ENCODE measurements at regions not wholly inside any gene's neighbourhood (a gene's known extent, or its start where the extent isn't known, plus 50 kb on each side); places are given as distances from the start of the nearest gene placed in this dataset.

DNA sequence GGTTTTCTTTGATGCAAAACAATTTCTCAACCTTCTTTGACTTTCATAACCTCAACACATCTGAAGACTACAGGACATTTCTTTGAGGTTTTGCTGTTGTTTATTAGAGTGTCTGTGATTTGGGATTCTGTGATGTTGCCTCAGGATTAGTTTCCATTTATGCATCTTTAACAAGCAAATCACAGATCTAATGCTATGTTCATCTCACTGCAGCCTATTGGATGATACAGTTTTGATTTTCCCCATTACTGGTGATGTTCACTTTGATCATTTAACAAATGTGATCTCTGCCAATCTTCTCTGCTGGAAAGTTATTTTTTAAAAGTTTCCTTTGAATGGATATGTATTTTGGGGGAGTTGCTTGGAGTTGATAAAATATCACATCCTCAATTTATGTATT is 624.9 kb upstream of the HS3ST1 start:
- Histone ChIP-seq H3K4me3 (ENCODE audit: low read depth, low read length) (no peak overlapping the region), H3K9me3 (ENCODE audit: control insufficient read depth, low read length) (no peaks in the 10 kb centered on the region), H3K79me2 (no peaks in the 10 kb centered on the region), H3K27ac (no peak overlapping the region), H3K27me3 (ENCODE audit: control insufficient read depth, insufficient read depth, low read length) (no peaks in the 10 kb centered on the region), H3K9ac (no peak overlapping the region), H3K36me3 (ENCODE audit: control insufficient read depth, insufficient read depth, low read length) (no peaks in the 10 kb centered on the region), H3K4me2 (ENCODE audit: low read length) (no peak overlapping the region), H3K4me1 (no peaks in the 10 kb centered on the region), H2AFZ (no peak overlapping the region)
- TF ChIP-seq, protein P1, sequence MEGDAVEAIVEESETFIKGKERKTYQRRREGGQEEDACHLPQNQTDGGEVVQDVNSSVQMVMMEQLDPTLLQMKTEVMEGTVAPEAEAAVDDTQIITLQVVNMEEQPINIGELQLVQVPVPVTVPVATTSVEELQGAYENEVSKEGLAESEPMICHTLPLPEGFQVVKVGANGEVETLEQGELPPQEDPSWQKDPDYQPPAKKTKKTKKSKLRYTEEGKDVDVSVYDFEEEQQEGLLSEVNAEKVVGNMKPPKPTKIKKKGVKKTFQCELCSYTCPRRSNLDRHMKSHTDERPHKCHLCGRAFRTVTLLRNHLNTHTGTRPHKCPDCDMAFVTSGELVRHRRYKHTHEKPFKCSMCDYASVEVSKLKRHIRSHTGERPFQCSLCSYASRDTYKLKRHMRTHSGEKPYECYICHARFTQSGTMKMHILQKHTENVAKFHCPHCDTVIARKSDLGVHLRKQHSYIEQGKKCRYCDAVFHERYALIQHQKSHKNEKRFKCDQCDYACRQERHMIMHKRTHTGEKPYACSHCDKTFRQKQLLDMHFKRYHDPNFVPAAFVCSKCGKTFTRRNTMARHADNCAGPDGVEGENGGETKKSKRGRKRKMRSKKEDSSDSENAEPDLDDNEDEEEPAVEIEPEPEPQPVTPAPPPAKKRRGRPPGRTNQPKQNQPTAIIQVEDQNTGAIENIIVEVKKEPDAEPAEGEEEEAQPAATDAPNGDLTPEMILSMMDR (IDR thresholded peaks at IDR 0.05), result no peak

DNA sequence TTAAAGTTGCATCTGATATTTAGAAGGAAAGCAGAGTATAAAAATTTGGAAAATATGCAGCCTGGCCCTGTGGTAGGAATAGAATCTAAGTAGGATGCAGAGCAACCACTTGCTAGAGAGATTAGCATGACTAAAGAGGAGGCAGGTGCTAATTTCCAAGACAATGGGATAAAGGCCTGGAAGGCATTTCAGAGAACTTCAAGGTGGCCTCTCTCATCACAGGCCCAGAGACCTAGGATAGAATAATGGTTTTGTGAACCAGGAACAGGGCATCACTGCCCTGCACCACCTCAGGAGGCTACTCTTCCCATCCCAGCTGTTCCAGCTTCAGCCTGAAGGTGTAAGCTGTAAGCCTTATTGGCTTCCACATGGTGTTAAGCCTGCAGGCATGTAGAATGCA is 621.7 kb upstream of the HS3ST1 start:
- H3K36me3 ChIP-seq (ENCODE audit: control insufficient read depth, insufficient read depth, low read length), result no peaks in the 10 kb centered on the region
- no peak overlapping the region for H2AFZ ChIP-seq
- H3K4me3 ChIP-seq (ENCODE audit: low read depth, low read length), result no peak overlapping the region
- no peaks in the 10 kb centered on the region for H3K9me3 ChIP-seq (ENCODE audit: control insufficient read depth, low read length)
- no peak overlapping the region for H3K4me2 ChIP-seq (ENCODE audit: low read length)
- TF ChIP-seq, protein P1 (IDR thresholded peaks at IDR 0.05), result no peak
- H3K4me1 ChIP-seq, result no peaks in the 10 kb centered on the region
- H3K79me2 ChIP-seq, result no peaks in the 10 kb centered on the region
- no peak overlapping the region for H3K9ac ChIP-seq
- H3K27ac ChIP-seq, result no peak overlapping the region
- H3K27me3 ChIP-seq (ENCODE audit: control insufficient read depth, insufficient read depth, low read length), result no peaks in the 10 kb centered on the region

DNA sequence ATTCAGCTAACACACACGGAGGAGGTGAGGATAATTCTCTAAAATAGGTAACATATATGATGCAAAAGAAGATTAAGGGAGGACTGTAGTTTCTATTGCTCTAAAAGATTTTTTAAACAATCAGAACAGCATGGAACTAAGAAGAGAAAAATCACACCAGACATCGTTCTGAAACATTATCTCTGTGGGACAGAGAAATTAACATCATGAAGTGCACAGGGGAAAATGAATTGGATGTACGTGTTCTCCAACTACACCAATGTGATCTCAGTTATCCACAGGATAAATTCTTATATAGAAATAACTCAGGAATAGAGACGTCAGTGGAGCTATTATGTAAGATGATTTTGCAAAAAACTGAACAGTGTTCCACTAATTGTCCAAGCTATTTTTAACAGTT is 614.1 kb upstream of the HS3ST1 start:
- no peak overlapping the region for H3K9ac ChIP-seq
- no peak overlapping the region for H3K4me2 ChIP-seq (ENCODE audit: low read length)
- H3K36me3 ChIP-seq (ENCODE audit: control insufficient read depth, insufficient read depth, low read length), result no peaks in the 10 kb centered on the region
- no peaks in the 10 kb centered on the region for H3K4me1 ChIP-seq
- H3K27me3 ChIP-seq (ENCODE audit: control insufficient read depth, insufficient read depth, low read length), result no peaks in the 10 kb centered on the region
- no peak overlapping the region for H3K27ac ChIP-seq
- H3K9me3 ChIP-seq (ENCODE audit: control insufficient read depth, low read length), result no peaks in the 10 kb centered on the region
- TF ChIP-seq, protein P1 (IDR thresholded peaks at IDR 0.05), result no peak
- H3K4me3 ChIP-seq (ENCODE audit: low read depth, low read length), result no peak overlapping the region
- H3K79me2 ChIP-seq, result no peaks in the 10 kb centered on the region
- H2AFZ ChIP-seq, result no peak overlapping the region

DNA sequence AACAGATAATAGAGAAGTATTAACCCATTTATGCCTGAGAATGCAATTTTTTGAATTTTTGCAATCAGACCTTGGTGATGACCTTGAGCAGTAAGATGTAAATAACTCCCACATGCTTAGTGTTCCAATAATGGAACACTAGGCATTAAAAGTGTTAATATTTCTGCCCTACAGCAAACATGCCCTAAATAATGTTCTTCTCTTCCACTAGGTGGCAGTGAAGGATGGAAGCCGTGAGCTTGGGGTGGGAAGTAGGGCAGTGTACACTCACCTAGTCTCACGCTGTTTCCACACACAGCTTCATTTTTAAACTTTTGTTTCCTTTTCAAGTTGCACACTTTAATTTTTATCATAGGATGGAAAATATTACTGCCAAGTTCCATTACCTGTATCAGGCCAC is 613.1 kb upstream of the HS3ST1 start:
- H3K4me1 ChIP-seq, result no peaks in the 10 kb centered on the region
- H3K9me3 ChIP-seq (ENCODE audit: control insufficient read depth, low read length), result no peaks in the 10 kb centered on the region
- H3K36me3 ChIP-seq (ENCODE audit: control insufficient read depth, insufficient read depth, low read length), result no peaks in the 10 kb centered on the region
- H3K27ac ChIP-seq, result no peak overlapping the region
- no peaks in the 10 kb centered on the region for H3K79me2 ChIP-seq
- H2AFZ ChIP-seq, result no peak overlapping the region
- no peak overlapping the region for H3K9ac ChIP-seq
- no peak overlapping the region for H3K4me3 ChIP-seq (ENCODE audit: low read depth, low read length)
- H3K27me3 ChIP-seq (ENCODE audit: control insufficient read depth, insufficient read depth, low read length), result no peaks in the 10 kb centered on the region
- TF ChIP-seq, protein P1 (IDR thresholded peaks at IDR 0.05), result no peak
- no peak overlapping the region for H3K4me2 ChIP-seq (ENCODE audit: low read length)

DNA sequence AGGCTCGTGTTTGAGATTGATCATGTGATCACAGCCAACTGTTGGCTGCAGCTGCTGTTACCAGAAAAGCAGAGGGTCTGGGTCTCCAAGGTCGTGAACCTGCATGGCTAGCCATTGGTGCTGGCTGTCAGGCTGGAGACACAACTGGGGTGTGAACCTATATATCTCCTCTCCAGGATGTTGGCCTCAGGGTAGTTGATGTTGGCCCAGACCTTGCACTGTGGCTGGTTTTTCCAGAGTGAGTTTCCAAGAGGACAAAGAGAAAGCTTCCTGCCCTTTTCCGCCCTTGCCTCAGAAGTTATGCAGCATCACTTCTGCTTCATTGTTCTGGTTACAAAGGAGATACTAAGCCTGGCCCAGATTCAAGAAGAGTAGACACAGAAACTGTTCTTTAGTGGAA is 607.8 kb upstream of the HS3ST1 start:
- H3K4me1 ChIP-seq, result no peaks in the 10 kb centered on the region

More for the DNA sequence above, 607.8 kb upstream of the HS3ST1 start:
- Histone ChIP-seq H3K36me3 (ENCODE audit: control insufficient read depth, insufficient read depth, low read length) (no peaks in the 10 kb centered on the region), H3K9ac (no peak overlapping the region), H3K9me3 (ENCODE audit: control insufficient read depth, low read length) (no peaks in the 10 kb centered on the region), H3K79me2 (no peaks in the 10 kb centered on the region), H3K4me2 (ENCODE audit: low read length) (no peak overlapping the region), H3K27ac (no peak overlapping the region), H3K4me3 (ENCODE audit: low read depth, low read length) (no peak overlapping the region), H2AFZ (no peak overlapping the region), H3K27me3 (ENCODE audit: control insufficient read depth, insufficient read depth, low read length) (no peaks in the 10 kb centered on the region)
- TF ChIP-seq, protein P1 (IDR thresholded peaks at IDR 0.05), result no peak
